Osteoblast (primary cell): ENCODE measurements at regions not wholly inside any gene's neighbourhood (a gene's known extent, or its start where the extent isn't known, plus 50 kb on each side); places are given as distances from the start of the nearest gene placed in this dataset.
"Not testable (repeated sequence)": the region's sequence is repeated elsewhere in the genome, so short reads cannot be mapped to it uniquely, and the experiment has no call there.

ENCODE experiments used
- DNase-seq: peaks from one replicate; pipeline ENCODE4 v3.0.0; 2011; ENCODE audit warnings: low spot score, mixed read lengths; ENCODE audit not compliant: insufficient read length; ENCODE audit errors: missing footprints
- H2AFZ ChIP-seq: 2 replicates; pipeline ENCODE4 v1.6.0; 2011; ENCODE audit warnings: mild to moderate bottlenecking, low read length
- H3K27ac ChIP-seq: 2 replicates; pipeline ENCODE4 v1.5.1; 2011; ENCODE audit warnings: mild to moderate bottlenecking, low read depth, low read length, moderate library complexity
- H3K27me3 ChIP-seq: 2 replicates; pipeline ENCODE4 v1.6.0; 2012; ENCODE audit warnings: mild to moderate bottlenecking, control low read depth, inconsistent platforms, low read length, moderate library complexity; ENCODE audit not compliant: insufficient read depth
- H3K36me3 ChIP-seq: 2 replicates; pipeline ENCODE4 v1.5.1; 2011; ENCODE audit warnings: mild to moderate bottlenecking, low read length, control low read depth, moderate library complexity; ENCODE audit not compliant: insufficient read depth
- H3K4me1 ChIP-seq: 2 replicates; pipeline ENCODE4 v1.5.1; 2011; ENCODE audit warnings: mild to moderate bottlenecking, low read length, control low read depth, moderate library complexity; ENCODE audit not compliant: insufficient read depth
- H3K4me2 ChIP-seq: 2 replicates; pipeline ENCODE4 v1.6.0; 2011; ENCODE audit warnings: mild to moderate bottlenecking, low read length; ENCODE audit not compliant: insufficient read depth
- H3K4me3 ChIP-seq: fragments of 200-600 bp; sonication (generic); 3 replicates; pipeline ENCODE4 v1.5.1; 2012; ENCODE audit warnings: mild to moderate bottlenecking, low read length, inconsistent platforms; ENCODE audit not compliant: insufficient read depth
- H3K79me2 ChIP-seq: 2 replicates; pipeline ENCODE4 v1.6.0; 2012; ENCODE audit warnings: mild to moderate bottlenecking, low read length, control low read depth, inconsistent platforms; ENCODE audit not compliant: insufficient read depth
- H3K9me3 ChIP-seq: 2 replicates; pipeline ENCODE4 v1.5.1; 2011; ENCODE audit warnings: low read depth, low read length, control low read depth
- H4K20me1 ChIP-seq: 2 replicates; pipeline ENCODE4 v1.6.0; 2012; ENCODE audit warnings: mild to moderate bottlenecking, low read length, control low read depth; ENCODE audit not compliant: insufficient read depth
- TF ChIP-seq, protein P1 (sequence below): IDR thresholded peaks from 2 replicates; pipeline ENCODE4 v1.5.1; 2011; ENCODE audit warnings: mild to moderate bottlenecking, low read depth, low read length, moderate library complexity; ENCODE audit errors: extremely low read depth

DNA sequence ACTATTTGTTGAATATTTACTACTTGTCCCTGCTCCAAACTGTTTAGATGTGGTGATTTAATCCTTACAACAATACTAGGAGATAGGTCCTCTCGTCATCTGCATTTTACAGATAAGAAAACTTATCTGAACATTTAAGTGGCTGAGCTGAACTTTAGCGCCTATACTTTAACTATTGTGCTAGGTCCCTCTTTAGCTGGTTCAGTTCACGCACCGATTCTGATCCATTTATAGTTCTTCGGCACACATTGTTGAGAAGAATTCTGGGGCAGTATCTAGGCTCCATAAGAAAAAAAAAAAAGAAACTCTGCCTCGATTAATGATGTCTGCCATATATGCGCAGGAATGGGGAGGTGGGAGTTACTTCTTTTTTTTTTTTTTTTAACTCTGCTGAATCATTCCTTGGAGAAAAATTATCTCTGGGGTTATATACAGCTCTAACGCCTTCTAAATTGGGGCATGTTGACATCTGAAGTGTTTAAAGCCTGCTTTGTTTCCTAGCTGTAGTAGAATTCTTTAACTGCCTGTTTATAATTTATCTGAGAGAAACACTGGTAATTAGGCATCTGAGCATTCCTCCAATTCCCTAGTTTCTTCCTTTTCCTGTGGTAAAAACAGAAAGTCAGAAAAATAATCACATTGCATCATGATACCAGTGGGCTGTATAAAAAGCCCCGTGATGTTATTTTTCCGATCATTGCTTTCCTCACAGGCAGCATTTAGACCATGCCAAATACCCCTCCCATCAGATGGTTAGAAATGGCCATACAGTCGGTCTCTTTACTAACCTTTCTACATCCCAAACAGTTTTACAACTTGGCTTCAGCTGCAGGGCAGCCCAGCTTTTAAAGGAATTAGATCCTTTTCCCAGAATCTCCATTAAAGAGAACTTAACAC is 98.5 kb upstream of the KDM7A start:
- no peaks in the 10 kb centered on the region for H3K4me1 ChIP-seq
- TF ChIP-seq, protein P1, sequence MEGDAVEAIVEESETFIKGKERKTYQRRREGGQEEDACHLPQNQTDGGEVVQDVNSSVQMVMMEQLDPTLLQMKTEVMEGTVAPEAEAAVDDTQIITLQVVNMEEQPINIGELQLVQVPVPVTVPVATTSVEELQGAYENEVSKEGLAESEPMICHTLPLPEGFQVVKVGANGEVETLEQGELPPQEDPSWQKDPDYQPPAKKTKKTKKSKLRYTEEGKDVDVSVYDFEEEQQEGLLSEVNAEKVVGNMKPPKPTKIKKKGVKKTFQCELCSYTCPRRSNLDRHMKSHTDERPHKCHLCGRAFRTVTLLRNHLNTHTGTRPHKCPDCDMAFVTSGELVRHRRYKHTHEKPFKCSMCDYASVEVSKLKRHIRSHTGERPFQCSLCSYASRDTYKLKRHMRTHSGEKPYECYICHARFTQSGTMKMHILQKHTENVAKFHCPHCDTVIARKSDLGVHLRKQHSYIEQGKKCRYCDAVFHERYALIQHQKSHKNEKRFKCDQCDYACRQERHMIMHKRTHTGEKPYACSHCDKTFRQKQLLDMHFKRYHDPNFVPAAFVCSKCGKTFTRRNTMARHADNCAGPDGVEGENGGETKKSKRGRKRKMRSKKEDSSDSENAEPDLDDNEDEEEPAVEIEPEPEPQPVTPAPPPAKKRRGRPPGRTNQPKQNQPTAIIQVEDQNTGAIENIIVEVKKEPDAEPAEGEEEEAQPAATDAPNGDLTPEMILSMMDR, result no peak
- no peaks in the 10 kb centered on the region for H4K20me1 ChIP-seq
- H3K4me3 ChIP-seq, result peak overlapping the region; percentile 25
- DNase-seq, result no peak
- H2AFZ ChIP-seq, result no peak overlapping the region
- peak overlapping the region; percentile 42 for H3K4me2 ChIP-seq
- no peak overlapping the region for H3K27ac ChIP-seq
- H3K27me3 ChIP-seq, result peaks cover 4% of the 10 kb centered on the region
- H3K9me3 ChIP-seq, result no peaks in the 10 kb centered on the region
- H3K79me2 ChIP-seq, result no peaks in the 10 kb centered on the region
- H3K36me3 ChIP-seq, result no peaks in the 10 kb centered on the region

DNA sequence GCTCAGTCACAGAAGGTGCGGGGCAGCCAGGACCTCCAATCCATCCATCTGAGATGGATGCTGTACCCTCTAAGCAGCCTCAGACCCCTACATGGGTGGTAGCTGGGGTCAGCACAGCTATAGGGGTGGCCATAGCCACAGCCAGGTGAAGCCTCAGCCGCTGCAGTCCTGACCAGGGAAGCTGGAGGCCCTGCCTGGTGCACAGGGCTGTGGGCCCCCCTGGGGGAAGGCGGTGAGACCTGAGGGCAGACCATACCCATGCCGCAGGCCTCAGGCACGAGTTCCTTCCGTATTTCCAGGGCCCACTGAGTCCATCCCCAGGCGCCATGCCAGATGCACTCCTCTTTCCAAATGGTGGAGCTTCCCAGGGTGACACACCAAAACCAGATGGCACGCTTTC is 96.6 kb upstream of the KDM7A start:
- Histone ChIP-seq H3K27me3 (peaks cover 4% of the 10 kb centered on the region), H2AFZ (no peak overlapping the region), H3K4me1 (no peaks in the 10 kb centered on the region), H3K36me3 (no peaks in the 10 kb centered on the region), H3K27ac (no peak overlapping the region), H3K4me2 (no peak overlapping the region), H3K4me3 (no peak overlapping the region), H3K79me2 (no peaks in the 10 kb centered on the region), H4K20me1 (no peaks in the 10 kb centered on the region), H3K9me3 (no peaks in the 10 kb centered on the region)
- TF ChIP-seq, protein P1, result no peak
- no peak for DNase-seq

DNA sequence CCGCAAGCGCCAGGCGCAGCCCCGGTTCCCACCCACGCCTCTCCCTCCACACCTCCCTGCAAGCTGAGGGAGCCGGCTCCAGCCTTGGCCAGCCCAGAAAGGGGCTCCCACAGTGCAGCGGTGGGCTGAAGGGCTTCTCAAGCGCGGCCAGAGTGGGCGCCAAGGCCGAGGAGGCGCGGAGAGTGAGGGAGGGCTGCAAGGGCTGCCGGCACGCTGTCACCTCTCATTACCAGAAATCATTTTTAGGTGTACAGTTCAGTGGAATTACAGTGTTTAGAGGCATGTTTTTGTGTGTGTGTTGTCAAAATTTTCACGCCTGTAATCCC is 94.8 kb upstream of the KDM7A start:
- H3K79me2 ChIP-seq, H2AFZ ChIP-seq, H3K4me1 ChIP-seq, DNase-seq, H4K20me1 ChIP-seq, H3K27me3 ChIP-seq, H3K4me3 ChIP-seq, H3K4me2 ChIP-seq, H3K9me3 ChIP-seq, H3K27ac ChIP-seq, H3K36me3 ChIP-seq: not testable (repeated sequence)

DNA sequence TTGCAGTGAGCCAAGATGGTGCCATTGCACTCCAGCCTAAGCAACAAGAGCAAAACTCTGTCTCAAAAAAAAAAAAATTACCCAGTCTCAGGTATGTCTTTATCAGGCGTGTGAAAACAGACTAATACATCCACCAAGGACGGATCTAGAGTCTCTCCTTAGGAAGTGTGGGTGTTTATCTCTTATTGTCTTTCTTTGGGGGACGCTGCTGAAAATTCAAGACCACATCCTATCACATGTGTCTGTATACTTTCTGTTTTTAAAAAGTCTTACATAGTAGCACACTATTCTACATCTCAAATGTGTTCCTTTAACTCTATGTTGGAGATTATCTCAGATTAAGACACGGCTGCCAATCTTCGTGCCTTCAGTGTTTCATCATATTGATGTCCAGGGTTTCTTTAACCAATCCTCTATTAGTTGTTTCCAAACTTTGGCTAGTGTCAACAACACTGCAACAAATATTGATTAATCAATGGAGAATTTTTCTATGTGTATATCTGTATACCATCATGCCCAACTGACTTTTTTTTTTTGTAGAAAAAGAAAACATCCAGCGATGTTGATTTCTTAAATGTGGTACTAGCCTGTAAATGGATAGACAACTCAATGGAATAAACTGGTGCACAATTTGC is 92.3 kb upstream of the KDM7A start:
- no peak overlapping the region for H3K4me3 ChIP-seq
- H3K4me2 ChIP-seq, result no peak overlapping the region
- TF ChIP-seq, protein P1, result no peak
- no peak overlapping the region for H3K27ac ChIP-seq
- H3K79me2 ChIP-seq, result no peaks in the 10 kb centered on the region
- no peak overlapping the region for H2AFZ ChIP-seq
- no peaks in the 10 kb centered on the region for H4K20me1 ChIP-seq
- H3K4me1 ChIP-seq, result no peaks in the 10 kb centered on the region
- H3K27me3 ChIP-seq, result no peaks in the 10 kb centered on the region
- no peaks in the 10 kb centered on the region for H3K9me3 ChIP-seq
- H3K36me3 ChIP-seq, result no peaks in the 10 kb centered on the region
- no peak for DNase-seq
